Astrocyte of the spinal cord (primary cell): ENCODE measurements at regions not wholly inside any gene's neighbourhood (a gene's known extent, or its start where the extent isn't known, plus 50 kb on each side); places are given as distances from the start of the nearest gene placed in this dataset.

Experiments
- DNase-seq: peaks from one replicate; pipeline ENCODE4 v3.0.0; 2011; ENCODE audit warnings: low read depth, low spot score
- H3K4me3 ChIP-seq: 2 replicates; pipeline ENCODE4 v1.5.1; 2011; ENCODE audit warnings: low read depth, mild to moderate bottlenecking, low read length, moderate library complexity
- CTCF ChIP-seq: IDR thresholded peaks from 2 replicates; pipeline ENCODE4 v1.5.1; 2012; ENCODE audit warnings: low read depth, mild to moderate bottlenecking, low read length, inconsistent platforms
- in situ Hi-C: cut with HindIII; loops from 2 replicates; pipeline ENCODE4 v1.10.0; 2017; ENCODE audit warnings: low sequenced_read_pairs

GRCh38 chr9:90107726-90108655 is 503.2 kb downstream of the GADD45G start:
- TF ChIP-seq CTCF: no peak
- in situ Hi-C loops: no loop called here
- no peak for DNase-seq
- H3K4me3 ChIP-seq: no peak overlapping the region

GRCh38 chr9:90112788-90113187 is 508.0 kb downstream of the GADD45G start:
- no peak for TF ChIP-seq CTCF
- H3K4me3 ChIP-seq: no peak overlapping the region
- DNase-seq: no peak
- in situ Hi-C loops: no loop called here

GRCh38 chr9:90114641-90115425 is 510.0 kb downstream of the GADD45G start:
- H3K4me3 ChIP-seq: no peak overlapping the region
- in situ Hi-C loops: no loop called here
- no peak for DNase-seq
- TF ChIP-seq CTCF: no peak

- no peak for TF ChIP-seq CTCF
- in situ Hi-C loops: no loop called here
- no peak for DNase-seq
- no peak overlapping the region for H3K4me3 ChIP-seq
Observed at GRCh38 chr9:90121762-90122161, 517.0 kb downstream of the GADD45G start.

GRCh38 chr9:90124961-90125360 is 517.7 kb downstream of the DIRAS2 start:
- DNase-seq: no peak
- TF ChIP-seq CTCF: no peak

GRCh38 chr9:90127923-90128322 is 514.7 kb downstream of the DIRAS2 start:
- no peak for DNase-seq
- in situ Hi-C loops: no loop called here
- no peak overlapping the region for H3K4me3 ChIP-seq
- no peak for TF ChIP-seq CTCF

More at GRCh38 chr9:90124961-90125360, 517.7 kb downstream of the DIRAS2 start:
- in situ Hi-C loops: no loop called here
- no peak overlapping the region for H3K4me3 ChIP-seq
